Smooth muscle cell (in vitro differentiated cells): ENCODE measurements at regions not wholly inside any gene's neighbourhood (a gene's known extent, or its start where the extent isn't known, plus 50 kb on each side); places are given as distances from the start of the nearest gene placed in this dataset.
"Not testable (repeated sequence)": the region's sequence is repeated elsewhere in the genome, so short reads cannot be mapped to it uniquely, and the experiment has no call there.

Experiments used
- DNase-seq: peaks from one replicate; lab custom pipeline; 2025; ENCODE audit not compliant: unreplicated experiment; lab: John Stamatoyannopoulos, UW
- H2AFZ ChIP-seq: fragments of 200-600 bp; sonication (generic); 2 replicates; pipeline ENCODE4 v1.6.0; 2016; ENCODE audit warnings: antibody characterized with exemption, low read depth, mild to moderate bottlenecking
- H3F3A ChIP-seq: fragments of 200-600 bp; sonication (generic); 2 replicates; pipeline ENCODE4 v1.6.0; 2017; ENCODE audit warnings: antibody characterized with exemption, low read depth
- H3K27ac ChIP-seq: fragments of 200-600 bp; sonication (generic); 2 replicates; pipeline ENCODE4 v1.5.1; 2016; ENCODE audit warnings: low read depth, mild to moderate bottlenecking
- H3K27me3 ChIP-seq: fragments of 200-600 bp; sonication (generic); 2 replicates; pipeline ENCODE4 v1.6.1; 2016; ENCODE audit warnings: low read depth, mild to moderate bottlenecking
- H3K36me3 ChIP-seq: fragments of 200-600 bp; sonication (generic); 2 replicates; pipeline ENCODE4 v1.5.1; 2016; ENCODE audit warnings: low read depth
- H3K4me1 ChIP-seq: fragments of 200-600 bp; sonication (generic); 2 replicates; pipeline ENCODE4 v1.5.1; 2016; ENCODE audit warnings: low read depth
- H3K4me2 ChIP-seq: fragments of 200-600 bp; sonication (generic); 2 replicates; pipeline ENCODE4 v1.6.0; 2016; ENCODE audit warnings: mild to moderate bottlenecking
- H3K4me3 ChIP-seq: fragments of 200-600 bp; sonication (generic); 2 replicates; pipeline ENCODE4 v1.5.1; 2016; ENCODE audit warnings: mild to moderate bottlenecking
- H3K79me2 ChIP-seq: fragments of 200-600 bp; sonication (generic); 2 replicates; pipeline ENCODE4 v1.6.0; 2016; ENCODE audit warnings: low read depth, mild to moderate bottlenecking
- H3K9ac ChIP-seq: fragments of 200-600 bp; sonication (generic); 2 replicates; pipeline ENCODE4 v1.6.0; 2016; ENCODE audit warnings: low read depth
- H3K9me3 ChIP-seq: fragments of 200-600 bp; sonication (generic); replicated peaks from 2 replicates; pipeline ENCODE4 v1.5.1; 2016; ENCODE audit warnings: low read depth
- H4K20me1 ChIP-seq: fragments of 200-600 bp; sonication (generic); 2 replicates; pipeline ENCODE4 v1.6.0; 2016; ENCODE audit warnings: low read depth
- CTCF ChIP-seq: fragments of 200-600 bp; sonication (generic); IDR thresholded peaks from 2 replicates; pipeline ENCODE4 v1.5.1; 2017; ENCODE audit warnings: borderline replicate concordance, mild to moderate bottlenecking, antibody characterized with exemption; ENCODE audit not compliant: insufficient read depth, poor library complexity, severe bottlenecking
- WGBS: methylation state at CpG from one replicate; pipeline ENCODE4 v1.1.7; 2016; ENCODE audit warnings: low lambda C conversion rate; 5-methylcytosine and 5-hydroxymethylcytosine counted together

- no peak for TF ChIP-seq CTCF
- 80% methylated on average over 1 of the region's 1 CpG for WGBS
- Histone ChIP-seq H3F3A (no peaks in the 10 kb centered on the region), H3K79me2 (no peaks in the 10 kb centered on the region), H3K27ac (no peak overlapping the region), H3K9ac (no peak overlapping the region), H2AFZ (no peak overlapping the region), H3K4me3 (no peak overlapping the region), H3K27me3 (no peaks in the 10 kb centered on the region), H3K9me3 (no peaks in the 10 kb centered on the region), H4K20me1 (no peaks in the 10 kb centered on the region), H3K4me1 (no peaks in the 10 kb centered on the region), H3K36me3 (no peaks in the 10 kb centered on the region), H3K4me2 (no peak overlapping the region)
- no peak for DNase-seq
Measured at GRCh38 chr7:84865560-84865959, 321.3 kb downstream of the SEMA3D start.

GRCh38 chr7:84857336-84857735, 329.5 kb downstream of the SEMA3D start:
- 91% methylated on average over 3 of the region's 3 CpGs for WGBS
- no peak for TF ChIP-seq CTCF
- no peak for DNase-seq
- Histone ChIP-seq H3K4me3 (no peak overlapping the region), H2AFZ (no peak overlapping the region), H3K27me3 (no peaks in the 10 kb centered on the region), H3K4me1 (no peaks in the 10 kb centered on the region), H3K9me3 (no peaks in the 10 kb centered on the region), H3K36me3 (no peaks in the 10 kb centered on the region), H3K79me2 (no peaks in the 10 kb centered on the region), H3K9ac (no peak overlapping the region), H4K20me1 (no peaks in the 10 kb centered on the region), H3K4me2 (no peak overlapping the region), H3F3A (no peaks in the 10 kb centered on the region), H3K27ac (no peak overlapping the region)

- H3K27ac ChIP-seq = no peak overlapping the region
- DNase-seq = no peak
- no peak for TF ChIP-seq CTCF
- no peaks in the 10 kb centered on the region for H3K79me2 ChIP-seq
- no peak overlapping the region for H3K4me2 ChIP-seq
- H3K27me3 ChIP-seq = no peaks in the 10 kb centered on the region
- H2AFZ ChIP-seq = no peak overlapping the region
- H3K9ac ChIP-seq = no peak overlapping the region
- no peaks in the 10 kb centered on the region for H3F3A ChIP-seq
- H3K36me3 ChIP-seq = no peaks in the 10 kb centered on the region
- H3K4me3 ChIP-seq = no peak overlapping the region
- no peaks in the 10 kb centered on the region for H3K9me3 ChIP-seq
- no peaks in the 10 kb centered on the region for H3K4me1 ChIP-seq
- no peaks in the 10 kb centered on the region for H4K20me1 ChIP-seq
Measured at GRCh38 chr7:84855758-84856157, 331.1 kb downstream of the SEMA3D start.

DNA sequence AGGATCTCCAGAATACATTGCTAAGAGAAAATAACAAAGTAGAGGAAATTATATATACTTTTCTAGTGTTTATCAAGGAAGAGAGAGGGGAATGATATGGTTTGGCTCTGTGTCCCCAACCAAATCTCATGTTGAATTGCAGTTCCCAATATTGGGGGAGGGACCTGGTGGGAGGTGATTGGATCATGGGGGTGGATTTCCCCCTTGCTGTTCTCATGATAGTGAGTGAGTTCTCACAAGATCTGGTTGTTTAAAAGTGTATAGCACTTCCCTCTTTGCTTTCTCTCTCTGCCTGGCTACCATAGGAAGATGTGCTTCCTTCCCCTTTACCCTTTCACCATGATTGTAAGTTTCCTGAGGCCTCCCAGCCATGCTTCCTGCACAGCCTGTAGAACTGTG, 337.9 kb downstream of the SEMA3D start:
- not testable (repeated sequence) for H3K27ac ChIP-seq, H3F3A ChIP-seq, H3K36me3 ChIP-seq, H2AFZ ChIP-seq, H4K20me1 ChIP-seq, H3K4me2 ChIP-seq, DNase-seq, H3K9ac ChIP-seq, H3K4me3 ChIP-seq, H3K79me2 ChIP-seq, H3K4me1 ChIP-seq, H3K9me3 ChIP-seq, H3K27me3 ChIP-seq
